Gastroesophageal sphincter (tissue), 4 donors: ENCODE measurements at regions not wholly inside any gene's neighbourhood (a gene's known extent, or its start where the extent isn't known, plus 50 kb on each side); places are given as distances from the start of the nearest gene placed in this dataset.

ENCODE experiments used
- ATAC-seq: fragments of 150-250 bp; one replicate; pipeline ENCODE4 v1.9.1; 2016; ENCODE audit warnings: mild to moderate bottlenecking, moderate library complexity
- H3K27ac ChIP-seq, 4 donors: fragments of 200-600 bp; sonication (generic) in 3 of 4; 1 replicate in 3 of 4; 2 replicates in 1 of 4; pipeline ENCODE4 v1.5.1; 2016 to 2019
- H3K27me3 ChIP-seq: fragments of 200-600 bp; sonication (generic); one replicate; pipeline ENCODE4 v1.5.1; 2019
- H3K36me3 ChIP-seq, 2 donors: fragments of 200-600 bp; sonication (generic); one replicate each; pipeline ENCODE4 v1.5.1; 2019; ENCODE audit warnings: control low read depth in 1 of 2
- H3K4me1 ChIP-seq, 3 donors: fragments of 200-600 bp; sonication (generic); 1 replicate in 2 of 3; 2 replicates in 1 of 3; pipeline ENCODE4 v1.5.1; 2016 to 2019; ENCODE audit warnings: control low read depth in 2 of 3
- H3K4me3 ChIP-seq, 2 donors: fragments of 200-600 bp; sonication (generic); one replicate each; pipeline ENCODE4 v1.5.1; 2019; ENCODE audit warnings: mild to moderate bottlenecking in 1 of 2, moderate library complexity in 1 of 2
- H3K9me3 ChIP-seq, 3 donors: fragments of 200-600 bp; sonication (generic); one replicate each; pipeline ENCODE4 v1.5.1; 2017 to 2019; ENCODE audit warnings: control low read depth in 2 of 3
- EP300 ChIP-seq: sonication (generic); formaldehyde crosslinking; IDR thresholded peaks from one replicate; pipeline ENCODE4 v1.6.1; 2017; ENCODE audit warnings: antibody characterized with exemption, mild to moderate bottlenecking
- POLR2A ChIP-seq, 2 donors: fragments of 450-650 bp; IDR thresholded peaks; one replicate each; pipeline ENCODE4 v1.6.1; 2017; ENCODE audit warnings: antibody characterized with exemption in 2 of 2, mild to moderate bottlenecking in 2 of 2, moderate library complexity in 1 of 2
- POLR2AphosphoS5 ChIP-seq: sonication (generic); formaldehyde crosslinking; IDR thresholded peaks from one replicate; pipeline ENCODE4 v1.6.1; 2017; ENCODE audit warnings: antibody characterized with exemption
- WGBS, 2 donors: methylation state at CpG; one replicate each; pipeline ENCODE4 v1.1.5; 2018; ENCODE audit warnings: low coverage in 1 of 2; 5-methylcytosine and 5-hydroxymethylcytosine counted together
- TF ChIP-seq, protein P1 (sequence below), 4 experiments: fragments of 200-600 bp in 2 of 4; fragments of 450-650 bp in 2 of 4; sonication (generic) in 1 of 4; IDR thresholded peaks; one replicate each; pipeline ENCODE4 v1.5.1; 2017 to 2019; ENCODE audit warnings: antibody characterized with exemption in 4 of 4, mild to moderate bottlenecking in 2 of 4, moderate library complexity in 2 of 4

DNA sequence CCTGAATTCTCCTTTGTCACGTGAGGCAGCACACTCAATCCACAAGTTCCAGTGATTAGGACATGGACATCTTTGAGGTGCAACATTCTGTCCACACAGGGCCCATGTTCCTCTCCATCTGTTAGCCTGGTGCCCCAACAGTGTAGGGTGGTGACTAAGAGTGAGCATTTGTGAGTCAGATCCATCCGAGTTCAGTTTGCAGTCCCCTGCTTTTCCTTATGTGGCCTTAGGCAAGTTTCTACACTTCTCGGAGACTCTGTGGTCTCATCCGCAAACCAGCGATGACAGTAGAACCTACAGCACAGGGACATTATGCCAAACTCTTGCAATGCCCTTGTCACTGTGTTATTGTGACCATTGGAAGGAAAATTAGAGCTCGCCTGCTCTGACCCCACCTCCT, 178.7 kb upstream of the CDH4 start:
- no peak overlapping the region for H3K27ac ChIP-seq
- H3K4me3 ChIP-seq, result no peak overlapping the region
- TF ChIP-seq POLR2AphosphoS5, result no peak
- H3K27me3 ChIP-seq, result no peaks in the 10 kb centered on the region
- ATAC-seq, result no peak
- WGBS, 2 donors, result 87 to 95% methylated on average over 3 to 4 of the region's 6 CpGs
- H3K36me3 ChIP-seq, result no peaks in the 10 kb centered on the region
- no peaks in the 10 kb centered on the region for H3K4me1 ChIP-seq
- H3K9me3 ChIP-seq, result no peaks in the 10 kb centered on the region

DNA sequence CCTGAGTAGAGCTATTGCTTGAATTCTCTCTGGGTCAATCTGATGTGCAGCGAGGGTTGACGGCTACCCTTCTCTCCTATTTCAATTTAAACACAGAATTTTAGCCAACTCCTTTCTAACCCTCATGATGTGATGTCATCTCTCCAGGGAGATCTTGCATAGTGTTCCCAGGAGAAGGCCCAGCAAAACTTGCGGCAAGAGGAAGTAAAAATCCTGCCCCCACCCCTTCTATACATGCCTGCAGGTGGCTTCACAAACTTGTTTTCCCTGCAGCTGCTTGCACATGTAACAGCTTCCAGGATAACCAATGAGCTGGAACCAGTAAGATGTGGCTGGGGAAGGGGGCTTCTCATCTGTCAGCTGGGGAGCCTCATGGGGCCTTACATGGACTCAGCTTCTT, 169.3 kb upstream of the CDH4 start:
- Histone ChIP-seq H3K4me1 (no peaks in the 10 kb centered on the region), H3K27me3 (no peaks in the 10 kb centered on the region), H3K36me3 (no peaks in the 10 kb centered on the region), H3K4me3 (no peak overlapping the region), H3K27ac (no peak overlapping the region), H3K9me3 (no peaks in the 10 kb centered on the region)
- TF ChIP-seq POLR2AphosphoS5, result no peak
- TF ChIP-seq, protein P1, sequence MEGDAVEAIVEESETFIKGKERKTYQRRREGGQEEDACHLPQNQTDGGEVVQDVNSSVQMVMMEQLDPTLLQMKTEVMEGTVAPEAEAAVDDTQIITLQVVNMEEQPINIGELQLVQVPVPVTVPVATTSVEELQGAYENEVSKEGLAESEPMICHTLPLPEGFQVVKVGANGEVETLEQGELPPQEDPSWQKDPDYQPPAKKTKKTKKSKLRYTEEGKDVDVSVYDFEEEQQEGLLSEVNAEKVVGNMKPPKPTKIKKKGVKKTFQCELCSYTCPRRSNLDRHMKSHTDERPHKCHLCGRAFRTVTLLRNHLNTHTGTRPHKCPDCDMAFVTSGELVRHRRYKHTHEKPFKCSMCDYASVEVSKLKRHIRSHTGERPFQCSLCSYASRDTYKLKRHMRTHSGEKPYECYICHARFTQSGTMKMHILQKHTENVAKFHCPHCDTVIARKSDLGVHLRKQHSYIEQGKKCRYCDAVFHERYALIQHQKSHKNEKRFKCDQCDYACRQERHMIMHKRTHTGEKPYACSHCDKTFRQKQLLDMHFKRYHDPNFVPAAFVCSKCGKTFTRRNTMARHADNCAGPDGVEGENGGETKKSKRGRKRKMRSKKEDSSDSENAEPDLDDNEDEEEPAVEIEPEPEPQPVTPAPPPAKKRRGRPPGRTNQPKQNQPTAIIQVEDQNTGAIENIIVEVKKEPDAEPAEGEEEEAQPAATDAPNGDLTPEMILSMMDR (IDR thresholded peaks at IDR 0.05), result no peak
- WGBS, 2 donors, result 44 to 72% methylated on average over 1 to 2 of the region's 3 CpGs
- ATAC-seq, result no peak

DNA sequence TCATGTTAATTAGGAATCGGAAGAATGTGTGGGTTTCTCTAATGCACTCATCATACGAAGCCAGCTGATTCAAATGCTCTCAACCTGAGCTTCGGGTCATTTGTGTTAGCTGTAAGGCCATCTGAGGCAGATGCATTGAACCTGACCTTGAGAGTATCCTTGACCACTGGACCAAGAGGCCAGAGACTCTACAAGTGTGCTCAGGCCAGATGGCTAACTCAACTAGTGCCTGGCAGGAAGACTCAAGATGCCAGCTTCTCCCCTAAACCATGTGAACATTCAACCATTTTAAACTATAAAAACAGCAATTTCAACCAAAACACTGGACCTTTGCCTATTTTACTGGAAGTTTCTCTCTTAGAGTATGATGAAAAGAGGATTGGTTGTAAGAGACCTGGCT, 168.6 kb upstream of the CDH4 start:
- TF ChIP-seq POLR2A (IDR thresholded peaks at IDR 0.05) (no peak), EP300 (no peak), POLR2AphosphoS5 (no peak)
- TF ChIP-seq, protein P1 (IDR thresholded peaks at IDR 0.05), result no peak
- no peak for ATAC-seq
- H3K4me1 ChIP-seq, result no peaks in the 10 kb centered on the region
- no peak overlapping the region for H3K27ac ChIP-seq
- H3K4me3 ChIP-seq, result no peak overlapping the region
- WGBS, 2 donors, result 39 to 83% methylated on average over 2 to 3 of the region's 3 CpGs
- H3K27me3 ChIP-seq, result no peaks in the 10 kb centered on the region
- H3K36me3 ChIP-seq, result no peaks in the 10 kb centered on the region
- H3K9me3 ChIP-seq, result no peaks in the 10 kb centered on the region

DNA sequence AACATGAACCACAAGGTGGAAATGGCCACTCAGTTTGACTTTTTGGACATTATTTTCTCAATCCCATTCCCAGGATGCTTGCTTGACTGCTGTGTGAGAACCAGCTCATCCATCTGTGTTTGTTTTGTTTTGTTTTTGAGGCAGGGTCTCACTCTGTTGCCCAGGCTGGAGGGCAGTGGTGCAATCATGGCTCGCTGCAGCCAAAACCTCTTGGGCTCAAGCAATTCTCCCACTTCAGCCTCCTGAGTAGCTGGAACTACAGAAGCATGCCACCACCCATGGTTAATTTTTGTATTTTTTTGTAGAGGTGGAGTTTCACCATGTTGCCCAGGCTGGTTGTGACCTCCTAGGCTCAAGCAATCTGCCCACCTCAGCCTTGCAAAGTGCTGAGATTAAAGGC, 166.0 kb upstream of the CDH4 start:
- TF ChIP-seq EP300 (no peak), POLR2A (IDR thresholded peaks at IDR 0.05) (no peak), POLR2AphosphoS5 (no peak)
- TF ChIP-seq, protein P1 (IDR thresholded peaks at IDR 0.05), result no peak
- no CpG with 5 or more reads among the region's 1 CpG for WGBS, 2 donors
- ATAC-seq, result no peak
- H3K4me3 ChIP-seq, result no peak overlapping the region
- no peaks in the 10 kb centered on the region for H3K36me3 ChIP-seq
- H3K4me1 ChIP-seq, result no peaks in the 10 kb centered on the region
- no peaks in the 10 kb centered on the region for H3K27me3 ChIP-seq
- no peaks in the 10 kb centered on the region for H3K9me3 ChIP-seq
- H3K27ac ChIP-seq, result no peak overlapping the region

DNA sequence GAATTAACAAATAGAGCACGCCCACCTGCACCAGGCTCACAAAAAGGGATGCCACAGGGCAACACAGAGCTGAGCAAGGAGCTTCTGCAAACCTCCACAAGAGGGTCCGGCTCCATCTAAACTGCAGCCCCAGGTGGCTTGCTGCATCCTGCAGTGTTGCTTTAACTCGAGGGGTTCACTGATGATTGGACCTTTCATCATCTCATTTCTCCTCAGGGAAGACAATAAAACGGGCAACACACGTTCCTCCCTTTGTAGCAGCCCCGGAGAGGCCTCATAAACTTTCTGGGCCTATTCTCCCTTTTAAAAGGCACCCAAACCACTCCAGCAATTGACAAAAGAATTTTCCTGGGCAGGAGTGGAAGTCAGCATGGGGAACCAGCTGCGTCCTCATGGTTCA, 161.5 kb upstream of the CDH4 start:
- Histone ChIP-seq H3K4me3 (no peak overlapping the region), H3K4me1 (no peaks in the 10 kb centered on the region), H3K36me3 (no peaks in the 10 kb centered on the region), H3K9me3 (peaks cover 0 to 18% (median 0%) of the 10 kb centered on the region in 3 donors), H3K27ac (no peak overlapping the region), H3K27me3 (no peaks in the 10 kb centered on the region)
- WGBS, 2 donors, result 52 to 81% methylated on average over 2 to 6 of the region's 7 CpGs
- no peak for ATAC-seq
- TF ChIP-seq POLR2AphosphoS5, result no peak
- no peak for TF ChIP-seq POLR2A (IDR thresholded peaks at IDR 0.05)
- TF ChIP-seq, protein P1 (IDR thresholded peaks at IDR 0.05), result no peak
- no peak for TF ChIP-seq EP300

DNA sequence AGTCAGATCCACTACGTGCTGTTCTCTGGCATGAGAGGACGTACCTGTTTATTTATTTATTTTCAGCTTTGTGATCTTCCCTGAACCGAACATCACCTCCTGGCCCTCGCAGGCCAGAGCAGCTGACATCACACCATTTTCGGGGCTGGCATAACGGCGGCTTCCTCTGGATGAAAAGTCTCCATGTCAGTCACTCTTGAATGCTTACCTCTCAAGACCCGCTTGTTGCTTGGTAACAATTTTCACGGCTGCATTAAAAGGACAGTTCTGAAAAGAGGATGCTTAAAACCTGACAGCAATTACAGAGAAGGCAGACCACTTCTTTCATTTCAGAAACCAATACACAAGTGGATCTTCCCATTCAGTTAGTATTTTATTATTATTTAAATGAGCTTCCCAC, 159.8 kb upstream of the CDH4 start:
- TF ChIP-seq, protein P1 (IDR thresholded peaks at IDR 0.05), result no peak
- TF ChIP-seq POLR2AphosphoS5, result no peak
- TF ChIP-seq EP300, result no peak
- no peak for TF ChIP-seq POLR2A (IDR thresholded peaks at IDR 0.05)
- ATAC-seq, result no peak
- no peak overlapping the region for H3K27ac ChIP-seq
- H3K4me1 ChIP-seq, result no peaks in the 10 kb centered on the region
- 80 to 90% methylated on average over 2 to 8 of the region's 9 CpGs for WGBS, 2 donors
- peaks cover 0 to 27% (median 0%) of the 10 kb centered on the region in 3 donors for H3K9me3 ChIP-seq
- H3K4me3 ChIP-seq, result no peak overlapping the region
- no peaks in the 10 kb centered on the region for H3K27me3 ChIP-seq
- no peaks in the 10 kb centered on the region for H3K36me3 ChIP-seq
